GM23338 (cell line): ENCODE measurements at regions not wholly inside any gene's neighbourhood (a gene's known extent, or its start where the extent isn't known, plus 50 kb on each side); places are given as distances from the start of the nearest gene placed in this dataset.

Source experiments
- ATAC-seq: fragments of 200-7000 bp; cut with Tn5 transposase; 3 replicates; pipeline ENCODE4 v1.9.1; 2020
- DNase-seq: peaks from one replicate; pipeline ENCODE4 v3.0.0-alpha.2; 2015; ENCODE audit warnings: low spot score
- H2AFZ ChIP-seq: fragments of 200-600 bp; sonication (generic); 2 replicates; pipeline ENCODE4 v1.8.0; 2016; ENCODE audit warnings: antibody characterized with exemption, mild to moderate bottlenecking, moderate library complexity
- H3F3A ChIP-seq: fragments of 200-600 bp; sonication (generic); replicated peaks from 2 replicates; pipeline ENCODE4 v1.8.0; 2017; ENCODE audit warnings: antibody characterized with exemption, mixed run types, low read depth
- H3K27ac ChIP-seq: fragments of 200-600 bp; sonication (generic); 2 replicates; pipeline ENCODE4 v1.6.1; 2016; ENCODE audit warnings: low read depth
- H3K27me3 ChIP-seq: fragments of 200-600 bp; sonication (generic); 2 replicates; pipeline ENCODE4 v1.8.0; 2016; ENCODE audit warnings: mild to moderate bottlenecking, mixed run types, moderate library complexity; ENCODE audit not compliant: insufficient read depth
- H3K36me3 ChIP-seq: fragments of 200-600 bp; sonication (generic); 2 replicates; pipeline ENCODE4 v1.8.0; 2016; ENCODE audit warnings: mild to moderate bottlenecking; ENCODE audit not compliant: insufficient read depth
- H3K4me1 ChIP-seq: fragments of 200-600 bp; sonication (generic); 2 replicates; pipeline ENCODE4 v1.8.0; 2016; ENCODE audit warnings: mild to moderate bottlenecking, moderate library complexity; ENCODE audit not compliant: insufficient read depth
- H3K4me2 ChIP-seq: fragments of 200-600 bp; sonication (generic); 2 replicates; pipeline ENCODE4 v1.7.1; 2017; ENCODE audit warnings: mixed run types
- H3K4me3 ChIP-seq: fragments of 200-600 bp; sonication (generic); 2 replicates; pipeline ENCODE4 v1.6.1; 2016; ENCODE audit warnings: mixed run types
- H3K79me2 ChIP-seq: fragments of 200-600 bp; sonication (generic); replicated peaks from 2 replicates; pipeline ENCODE4 v1.8.0; 2017; ENCODE audit warnings: mild to moderate bottlenecking; ENCODE audit not compliant: insufficient read depth
- H3K9me2 ChIP-seq: fragments of 200-600 bp; sonication (generic); 2 replicates; pipeline ENCODE4 v1.8.0; 2017; ENCODE audit not compliant: insufficient read depth
- H4K20me1 ChIP-seq: fragments of 200-600 bp; sonication (generic); replicated peaks from 2 replicates; pipeline ENCODE4 v1.8.0; 2017; ENCODE audit warnings: mild to moderate bottlenecking; ENCODE audit not compliant: insufficient read depth
- H3K27ac Mint-ChIP-seq: 2 replicates; pipeline ENCODE4 v1.8.0; 2020; ENCODE audit warnings: inconsistent platforms, mild to moderate bottlenecking, moderate library complexity, mixed read lengths
- H3K27me3 Mint-ChIP-seq: 3 replicates; pipeline ENCODE4 v1.8.0; 2022; ENCODE audit warnings: low read depth, mild to moderate bottlenecking, moderate library complexity, mixed read lengths, inconsistent platforms; ENCODE audit not compliant: insufficient read depth, poor library complexity
- H3K36me3 Mint-ChIP-seq: 3 replicates; pipeline ENCODE4 v1.8.0; 2021; ENCODE audit warnings: low read depth, mild to moderate bottlenecking, inconsistent platforms, moderate library complexity, mixed read lengths
- H3K4me1 Mint-ChIP-seq: 3 replicates; pipeline ENCODE4 v1.8.0; 2020; ENCODE audit warnings: mild to moderate bottlenecking, inconsistent platforms, mixed read lengths
- H3K4me3 Mint-ChIP-seq: 3 replicates; pipeline ENCODE4 v1.8.0; 2021; ENCODE audit warnings: moderate library complexity, mild to moderate bottlenecking, inconsistent platforms, mixed read lengths
- H3K9me3 Mint-ChIP-seq: 3 replicates; pipeline ENCODE4 v1.8.0; 2020; ENCODE audit warnings: moderate library complexity, mild to moderate bottlenecking, inconsistent platforms, mixed read lengths
- CREB1 ChIP-seq: fragments of 250-450 bp; sonication (Bioruptor Pico); IDR thresholded peaks from 2 replicates; pipeline ENCODE4 v1.5.0; 2020; ENCODE audit warnings: low read depth, mild to moderate bottlenecking, moderate library complexity
- CTCF ChIP-seq, 2 experiments: fragments of 200-600 bp in 1 of 2; sonication (generic) in 1 of 2; conservative IDR thresholded peaks; 2 replicates each; pipeline versions ENCODE4 v1.5.1 to v1.6.1; 2016 to 2017; ENCODE audit warnings: antibody characterized with exemption in 2 of 2, low read depth in 2 of 2, mild to moderate bottlenecking in 2 of 2, moderate library complexity in 1 of 2
- EZH2 ChIP-seq: fragments of 200-600 bp; sonication (generic); IDR thresholded peaks from one replicate; pipeline ENCODE4 v1.8.0; 2017; ENCODE audit warnings: antibody characterized with exemption, mild to moderate bottlenecking, low read depth; ENCODE audit not compliant: unreplicated experiment
- STAT1 ChIP-seq: IDR thresholded peaks from one replicate; pipeline ENCODE4 v1.6.1; 2016; ENCODE audit warnings: antibody characterized with exemption; ENCODE audit not compliant: unreplicated experiment
- ZNF331 ChIP-seq: fragments of 250-450 bp; sonication (Bioruptor Pico); IDR thresholded peaks from 2 replicates; pipeline ENCODE4 v1.5.0; 2020; ENCODE audit warnings: low read depth, mild to moderate bottlenecking, moderate library complexity
- TF ChIP-seq, protein P1 (sequence below): IDR thresholded peaks from one replicate; pipeline ENCODE4 v1.6.1; 2018; ENCODE audit warnings: antibody characterized with exemption; ENCODE audit not compliant: unreplicated experiment

GRCh38 chr22:34198976-34199375 lies 278.7 kb upstream of the LARGE1 start (continued):
- TF ChIP-seq, protein P1, sequence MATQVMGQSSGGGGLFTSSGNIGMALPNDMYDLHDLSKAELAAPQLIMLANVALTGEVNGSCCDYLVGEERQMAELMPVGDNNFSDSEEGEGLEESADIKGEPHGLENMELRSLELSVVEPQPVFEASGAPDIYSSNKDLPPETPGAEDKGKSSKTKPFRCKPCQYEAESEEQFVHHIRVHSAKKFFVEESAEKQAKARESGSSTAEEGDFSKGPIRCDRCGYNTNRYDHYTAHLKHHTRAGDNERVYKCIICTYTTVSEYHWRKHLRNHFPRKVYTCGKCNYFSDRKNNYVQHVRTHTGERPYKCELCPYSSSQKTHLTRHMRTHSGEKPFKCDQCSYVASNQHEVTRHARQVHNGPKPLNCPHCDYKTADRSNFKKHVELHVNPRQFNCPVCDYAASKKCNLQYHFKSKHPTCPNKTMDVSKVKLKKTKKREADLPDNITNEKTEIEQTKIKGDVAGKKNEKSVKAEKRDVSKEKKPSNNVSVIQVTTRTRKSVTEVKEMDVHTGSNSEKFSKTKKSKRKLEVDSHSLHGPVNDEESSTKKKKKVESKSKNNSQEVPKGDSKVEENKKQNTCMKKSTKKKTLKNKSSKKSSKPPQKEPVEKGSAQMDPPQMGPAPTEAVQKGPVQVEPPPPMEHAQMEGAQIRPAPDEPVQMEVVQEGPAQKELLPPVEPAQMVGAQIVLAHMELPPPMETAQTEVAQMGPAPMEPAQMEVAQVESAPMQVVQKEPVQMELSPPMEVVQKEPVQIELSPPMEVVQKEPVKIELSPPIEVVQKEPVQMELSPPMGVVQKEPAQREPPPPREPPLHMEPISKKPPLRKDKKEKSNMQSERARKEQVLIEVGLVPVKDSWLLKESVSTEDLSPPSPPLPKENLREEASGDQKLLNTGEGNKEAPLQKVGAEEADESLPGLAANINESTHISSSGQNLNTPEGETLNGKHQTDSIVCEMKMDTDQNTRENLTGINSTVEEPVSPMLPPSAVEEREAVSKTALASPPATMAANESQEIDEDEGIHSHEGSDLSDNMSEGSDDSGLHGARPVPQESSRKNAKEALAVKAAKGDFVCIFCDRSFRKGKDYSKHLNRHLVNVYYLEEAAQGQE, result no peak
- TF ChIP-seq STAT1 (no peak), CREB1 (CRISPR knock-in tag) (no peak), EZH2 (no peak)

DNA sequence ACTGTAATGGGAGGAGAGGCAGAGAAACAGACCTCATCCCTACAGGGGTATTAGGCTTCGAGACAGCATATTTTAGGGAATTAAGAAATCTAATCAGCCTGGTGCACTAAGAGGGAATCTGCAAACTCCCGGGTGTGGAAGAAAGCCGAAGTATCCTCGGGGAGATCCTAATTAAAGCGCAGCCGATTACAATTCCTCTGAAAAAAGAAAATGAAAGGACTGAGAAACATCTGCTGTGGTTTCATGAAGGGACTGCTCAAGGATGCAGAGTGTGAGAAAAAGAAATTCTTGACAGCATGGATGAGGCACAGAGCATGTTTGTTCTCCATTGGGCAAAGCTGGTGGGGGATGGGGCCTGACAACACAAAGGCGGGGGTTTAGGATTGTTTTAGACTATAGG lies 290.0 kb upstream of the LARGE1 start:
- Histone ChIP-seq H4K20me1 (no peaks in the 10 kb centered on the region), H3K4me2 (no peak overlapping the region), H2AFZ (no peak overlapping the region), H3K79me2 (no peaks in the 10 kb centered on the region), H3F3A (no peaks in the 10 kb centered on the region), H3K27me3 (no peaks in the 10 kb centered on the region), H3K4me1 (no peaks in the 10 kb centered on the region), H3K27ac (no peak overlapping the region), H3K4me3 (no peak overlapping the region), H3K36me3 (no peaks in the 10 kb centered on the region; the same call in 1 of the 2 replicates), H3K9me2 (peaks cover 14% of the 10 kb centered on the region; the same call in 1 of the 2 replicates)
- no peaks in the 10 kb centered on the region for H3K27me3 Mint-ChIP-seq
- no peaks in the 10 kb centered on the region for H3K4me1 Mint-ChIP-seq
- no peak for DNase-seq
- no peaks in the 10 kb centered on the region; the same call in 1 of the 3 replicates for H3K36me3 Mint-ChIP-seq
- TF ChIP-seq CREB1 (CRISPR knock-in tag) (no peak), CTCF (conservative IDR thresholded peaks at IDR 0.05; ENCODE audit: low read depth in 2 of 2) (no peak), ZNF331 (CRISPR knock-in tag) (no peak)
- TF ChIP-seq, protein P1, result no peak
- H3K27ac Mint-ChIP-seq, result no peak overlapping the region
- H3K4me3 Mint-ChIP-seq, result no peak overlapping the region
- peaks cover 78% of the 10 kb centered on the region for H3K9me3 Mint-ChIP-seq
- no peak for ATAC-seq
